ENCODE measurements at regions not wholly inside any gene's neighbourhood (a gene's known extent, or its start where the extent isn't known, plus 50 kb on each side); places are given as distances from the start of the nearest gene placed in this dataset.

DNA sequence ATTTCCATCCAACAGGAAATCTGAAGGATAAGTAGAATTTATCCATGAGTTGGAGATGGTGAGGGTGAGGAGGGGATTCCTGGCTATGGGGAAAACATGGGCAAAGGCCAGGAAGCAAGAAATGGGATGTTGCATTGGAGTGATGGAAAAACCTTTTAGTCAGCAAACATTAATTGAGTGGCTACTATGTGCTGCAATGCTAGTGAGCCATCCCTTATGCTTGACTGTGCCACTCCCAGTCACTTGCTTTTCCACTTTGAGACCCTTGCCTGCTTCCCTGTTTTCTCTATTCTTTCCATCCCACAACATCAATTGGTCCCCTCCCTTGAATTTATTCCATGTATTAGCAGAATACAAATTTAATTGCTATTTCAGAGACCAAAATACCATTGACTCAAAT is 252.7 kb upstream of the HABP2 start:
- CTCF ChIA-PET, result no interaction called here
- POLR2A ChIA-PET, result no interaction called here
- no TSS peak for BruUV-seq (replicated peaks)
- H3K79me2 ChIP-seq (ENCODE audit: insufficient read depth, low read length), result no peaks in the 10 kb centered on the region
- H3K4me2 ChIP-seq (ENCODE audit: low read length), result no peak overlapping the region
- H3K9me3 ChIP-seq (ENCODE audit: control insufficient read depth in 1 of 2, insufficient read depth in 1 of 2, low read depth in 1 of 2, low read length in 2 of 2), result no peaks in the 10 kb centered on the region
- H3K36me3 ChIP-seq (ENCODE audit: control insufficient read depth in 1 of 2, insufficient read depth in 2 of 2, low read length in 2 of 2), result no peaks in the 10 kb centered on the region
- intact Hi-C loops (cut with micrococcal nuclease), result no loop called here
- H4K20me1 ChIP-seq (ENCODE audit: insufficient read depth), result no peaks in the 10 kb centered on the region
- H2AFZ ChIP-seq (ENCODE audit: low read depth, low read length, poor library complexity, severe bottlenecking), result no peak overlapping the region
- RAD21 ChIA-PET (ENCODE audit: low non-redundant PET in 1 of 2, low total read pairs in 2 of 2, uncharacterized antibody in 2 of 2, unreplicated experiment in 2 of 2), result no interaction called here
- no peak overlapping the region for H3K4me3 ChIP-seq (replicated peaks in 1 of 2; ENCODE audit: low read depth in 1 of 2, low read length in 2 of 2)
- ATAC-seq (no peak), DNase-seq (ENCODE audit: low read depth, low spot score) (no peak)
- no peak overlapping the region for H3K27ac ChIP-seq (ENCODE audit: low read depth, low read length)
- peaks cover 8 to 15% of the 10 kb centered on the region in 2 experiments; a peak in 2 of 4 replicates for H3K4me1 ChIP-seq (ENCODE audit: control insufficient read depth in 1 of 2, insufficient read depth in 2 of 2, low read length in 2 of 2)
- no peaks in the 10 kb centered on the region for H3K9me2 ChIP-seq (ENCODE audit: insufficient read depth)
- TF ChIP-seq ZFX (IDR thresholded peaks at IDR 0.05) (no peak), SRF (IDR thresholded peaks at IDR 0.05; ENCODE audit: low read depth) (0 out of 2 replicates have a peak, but pooled peaks have one; percentile 23)
- H3K9ac ChIP-seq (ENCODE audit: low read length), result no peak overlapping the region
- H3K27me3 ChIP-seq (ENCODE audit: insufficient read depth, low read length), result no peaks in the 10 kb centered on the region

DNA sequence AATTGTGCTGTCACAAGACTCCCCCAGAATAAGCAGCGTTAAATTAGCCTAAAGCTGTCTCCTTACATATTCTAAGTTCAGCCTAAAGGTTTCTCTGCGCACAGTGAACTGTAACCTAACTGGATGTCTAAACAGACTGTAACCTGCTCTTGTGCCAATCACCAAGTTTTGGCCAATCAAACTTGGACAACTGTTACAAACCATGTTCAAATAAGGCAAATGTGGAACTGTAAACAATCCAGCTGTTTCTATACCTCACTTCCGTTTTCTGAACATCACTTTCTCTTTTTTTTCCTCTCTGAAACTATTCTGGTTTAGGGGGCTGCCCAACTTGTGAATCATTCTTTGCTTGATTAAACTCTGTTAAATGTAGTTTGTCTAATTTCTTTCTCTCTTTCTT is 252.2 kb upstream of the HABP2 start:
- H3K9me2 ChIP-seq (ENCODE audit: insufficient read depth), result no peaks in the 10 kb centered on the region
- no peaks in the 10 kb centered on the region for H4K20me1 ChIP-seq (ENCODE audit: insufficient read depth)
- H3K79me2 ChIP-seq (ENCODE audit: insufficient read depth, low read length), result no peaks in the 10 kb centered on the region
- ChIA-PET POLR2A (no interaction called here), RAD21 (ENCODE audit: low non-redundant PET in 1 of 2, low total read pairs in 2 of 2, uncharacterized antibody in 2 of 2, unreplicated experiment in 2 of 2) (no interaction called here), CTCF (interaction anchor here (1.9 kb wide), 1 partner anchor 18 kb away, joined by 6 read pairs; no protein-coding TSS in a partner anchor)
- H3K9me3 ChIP-seq (ENCODE audit: control insufficient read depth in 1 of 2, insufficient read depth in 1 of 2, low read depth in 1 of 2, low read length in 2 of 2), result no peaks in the 10 kb centered on the region
- intact Hi-C loops (cut with micrococcal nuclease), result no loop called here
- DNase-seq (ENCODE audit: low read depth, low spot score) (no peak), ATAC-seq (no peak)
- H3K27me3 ChIP-seq (ENCODE audit: insufficient read depth, low read length), result no peaks in the 10 kb centered on the region
- no peak overlapping the region for H3K4me3 ChIP-seq (replicated peaks in 1 of 2; ENCODE audit: low read depth in 1 of 2, low read length in 2 of 2)
- no peak overlapping the region for H3K27ac ChIP-seq (ENCODE audit: low read depth, low read length)
- no TSS peak for BruUV-seq (replicated peaks)
- no peak overlapping the region for H3K9ac ChIP-seq (ENCODE audit: low read length)
- no peaks in the 10 kb centered on the region for H3K36me3 ChIP-seq (ENCODE audit: control insufficient read depth in 1 of 2, insufficient read depth in 2 of 2, low read length in 2 of 2)
- no peak overlapping the region for H3K4me2 ChIP-seq (ENCODE audit: low read length)
- no peak overlapping the region for H2AFZ ChIP-seq (ENCODE audit: low read depth, low read length, poor library complexity, severe bottlenecking)
- H3K4me1 ChIP-seq (ENCODE audit: control insufficient read depth in 1 of 2, insufficient read depth in 2 of 2, low read length in 2 of 2), result peaks cover 8 to 15% of the 10 kb centered on the region in 2 experiments; a peak in 2 of 4 replicates
- TF ChIP-seq YY1 (IDR thresholded peaks at IDR 0.05; ENCODE audit: extremely low read depth, insufficient replicate concordance, low read depth, low read length) (no peak), POLR2AphosphoS5 (IDR thresholded peaks at IDR 0.05; ENCODE audit: low read depth, low read length) (no peak), CEBPB (IDR thresholded peaks at IDR 0.05; ENCODE audit: low read depth) (no peak), ATF3 (IDR thresholded peaks at IDR 0.05) (no peak), JUND (IDR thresholded peaks at IDR 0.05) (no peak), FOSL1 (IDR thresholded peaks at IDR 0.05; ENCODE audit: low read depth) (no peak), ZFX (IDR thresholded peaks at IDR 0.05) (no peak), SRF (IDR thresholded peaks at IDR 0.05; ENCODE audit: low read depth) (no peak), CBX3 (IDR thresholded peaks at IDR 0.05; ENCODE audit: low read depth) (no peak), EGR1 (IDR thresholded peaks at IDR 0.05; ENCODE audit: low read depth) (no peak), ELF1 (IDR thresholded peaks at IDR 0.05; ENCODE audit: borderline replicate concordance, low read depth) (no peak), SP1 (IDR thresholded peaks at IDR 0.05; ENCODE audit: low read depth) (no peak), SIN3A (IDR thresholded peaks at IDR 0.05; ENCODE audit: low read depth) (no peak), RAD21 (IDR thresholded peaks at IDR 0.05; ENCODE audit: low read depth) (no peak), POLR2A (IDR thresholded peaks at IDR 0.05; ENCODE audit: borderline replicate concordance, extremely low read depth, insufficient read depth, insufficient read length) (no peak)
- TF ChIP-seq, protein P1, sequence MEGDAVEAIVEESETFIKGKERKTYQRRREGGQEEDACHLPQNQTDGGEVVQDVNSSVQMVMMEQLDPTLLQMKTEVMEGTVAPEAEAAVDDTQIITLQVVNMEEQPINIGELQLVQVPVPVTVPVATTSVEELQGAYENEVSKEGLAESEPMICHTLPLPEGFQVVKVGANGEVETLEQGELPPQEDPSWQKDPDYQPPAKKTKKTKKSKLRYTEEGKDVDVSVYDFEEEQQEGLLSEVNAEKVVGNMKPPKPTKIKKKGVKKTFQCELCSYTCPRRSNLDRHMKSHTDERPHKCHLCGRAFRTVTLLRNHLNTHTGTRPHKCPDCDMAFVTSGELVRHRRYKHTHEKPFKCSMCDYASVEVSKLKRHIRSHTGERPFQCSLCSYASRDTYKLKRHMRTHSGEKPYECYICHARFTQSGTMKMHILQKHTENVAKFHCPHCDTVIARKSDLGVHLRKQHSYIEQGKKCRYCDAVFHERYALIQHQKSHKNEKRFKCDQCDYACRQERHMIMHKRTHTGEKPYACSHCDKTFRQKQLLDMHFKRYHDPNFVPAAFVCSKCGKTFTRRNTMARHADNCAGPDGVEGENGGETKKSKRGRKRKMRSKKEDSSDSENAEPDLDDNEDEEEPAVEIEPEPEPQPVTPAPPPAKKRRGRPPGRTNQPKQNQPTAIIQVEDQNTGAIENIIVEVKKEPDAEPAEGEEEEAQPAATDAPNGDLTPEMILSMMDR (IDR thresholded peaks at IDR 0.05 in 2 of 3, conservative IDR thresholded peaks at IDR 0.05 in 1 of 3; ENCODE audit: borderline replicate concordance in 1 of 3, insufficient read depth in 1 of 3, low read depth in 2 of 3, low read length in 2 of 3), result no peak
- TF ChIP-seq, protein P2, sequence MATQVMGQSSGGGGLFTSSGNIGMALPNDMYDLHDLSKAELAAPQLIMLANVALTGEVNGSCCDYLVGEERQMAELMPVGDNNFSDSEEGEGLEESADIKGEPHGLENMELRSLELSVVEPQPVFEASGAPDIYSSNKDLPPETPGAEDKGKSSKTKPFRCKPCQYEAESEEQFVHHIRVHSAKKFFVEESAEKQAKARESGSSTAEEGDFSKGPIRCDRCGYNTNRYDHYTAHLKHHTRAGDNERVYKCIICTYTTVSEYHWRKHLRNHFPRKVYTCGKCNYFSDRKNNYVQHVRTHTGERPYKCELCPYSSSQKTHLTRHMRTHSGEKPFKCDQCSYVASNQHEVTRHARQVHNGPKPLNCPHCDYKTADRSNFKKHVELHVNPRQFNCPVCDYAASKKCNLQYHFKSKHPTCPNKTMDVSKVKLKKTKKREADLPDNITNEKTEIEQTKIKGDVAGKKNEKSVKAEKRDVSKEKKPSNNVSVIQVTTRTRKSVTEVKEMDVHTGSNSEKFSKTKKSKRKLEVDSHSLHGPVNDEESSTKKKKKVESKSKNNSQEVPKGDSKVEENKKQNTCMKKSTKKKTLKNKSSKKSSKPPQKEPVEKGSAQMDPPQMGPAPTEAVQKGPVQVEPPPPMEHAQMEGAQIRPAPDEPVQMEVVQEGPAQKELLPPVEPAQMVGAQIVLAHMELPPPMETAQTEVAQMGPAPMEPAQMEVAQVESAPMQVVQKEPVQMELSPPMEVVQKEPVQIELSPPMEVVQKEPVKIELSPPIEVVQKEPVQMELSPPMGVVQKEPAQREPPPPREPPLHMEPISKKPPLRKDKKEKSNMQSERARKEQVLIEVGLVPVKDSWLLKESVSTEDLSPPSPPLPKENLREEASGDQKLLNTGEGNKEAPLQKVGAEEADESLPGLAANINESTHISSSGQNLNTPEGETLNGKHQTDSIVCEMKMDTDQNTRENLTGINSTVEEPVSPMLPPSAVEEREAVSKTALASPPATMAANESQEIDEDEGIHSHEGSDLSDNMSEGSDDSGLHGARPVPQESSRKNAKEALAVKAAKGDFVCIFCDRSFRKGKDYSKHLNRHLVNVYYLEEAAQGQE (IDR thresholded peaks at IDR 0.05; ENCODE audit: low read depth), result no peak
- TF ChIP-seq, protein P3, sequence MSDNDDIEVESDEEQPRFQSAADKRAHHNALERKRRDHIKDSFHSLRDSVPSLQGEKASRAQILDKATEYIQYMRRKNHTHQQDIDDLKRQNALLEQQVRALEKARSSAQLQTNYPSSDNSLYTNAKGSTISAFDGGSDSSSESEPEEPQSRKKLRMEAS (IDR thresholded peaks at IDR 0.05), result no peak
